RWPE2 (cell line): ENCODE measurements at regions not wholly inside any gene's neighbourhood (a gene's known extent, or its start where the extent isn't known, plus 50 kb on each side); places are given as distances from the start of the nearest gene placed in this dataset.

ENCODE experiments used
- ATAC-seq: fragments of 200-7000 bp; cut with Tn5 transposase; 3 replicates; pipeline ENCODE4 v1.9.1; 2021; ENCODE audit warnings: low read depth
- DNase-seq: peaks from one replicate; pipeline ENCODE4 v3.0.0-alpha.2; 2020; ENCODE audit warnings: low spot score
- H3K27ac ChIP-seq: fragments of 450-650 bp; 2 replicates; pipeline ENCODE4 v1.5.1; 2017; ENCODE audit warnings: mild to moderate bottlenecking; ENCODE audit not compliant: poor library complexity, severe bottlenecking
- H3K27me3 ChIP-seq: fragments of 250-450 bp; sonication (Bioruptor Pico); 2 replicates; pipeline ENCODE4 v1.5.1; 2021; ENCODE audit warnings: mild to moderate bottlenecking, moderate library complexity; ENCODE audit not compliant: insufficient read depth, poor library complexity, severe bottlenecking
- H3K36me3 ChIP-seq: fragments of 250-450 bp; sonication (Bioruptor Pico); 2 replicates; pipeline ENCODE4 v1.5.1; 2020; ENCODE audit warnings: low read depth, mild to moderate bottlenecking, moderate library complexity
- H3K4me1 ChIP-seq: fragments of 250-450 bp; sonication (Bioruptor Pico); 2 replicates; pipeline ENCODE4 v1.5.1; 2021; ENCODE audit warnings: mild to moderate bottlenecking, moderate library complexity; ENCODE audit not compliant: insufficient read depth, poor library complexity, severe bottlenecking
- H3K4me3 ChIP-seq: fragments of 250-450 bp; sonication (Bioruptor Pico); 2 replicates; pipeline ENCODE4 v1.5.1; 2021; ENCODE audit warnings: mild to moderate bottlenecking, moderate library complexity; ENCODE audit not compliant: severe bottlenecking
- H3K9me3 ChIP-seq: fragments of 250-450 bp; sonication (Bioruptor Pico); 2 replicates; pipeline ENCODE4 v1.5.1; 2021; ENCODE audit warnings: mild to moderate bottlenecking, moderate library complexity; ENCODE audit not compliant: severe bottlenecking
- CTCF ChIP-seq: fragments of 450-650 bp; IDR thresholded peaks from one replicate; pipeline ENCODE4 v1.5.1; 2017; ENCODE audit warnings: mild to moderate bottlenecking, moderate library complexity; ENCODE audit not compliant: poor library complexity, severe bottlenecking

GRCh38 chr14:51544471-51544870, 107.2 kb upstream of the FRMD6 start:
- TF ChIP-seq CTCF, result no peak

GRCh38 chr14:51544901-51545300, 106.8 kb upstream of the FRMD6 start:
- no peak for DNase-seq
- Histone ChIP-seq H3K4me3 (no peak overlapping the region), H3K9me3 (no peaks in the 10 kb centered on the region), H3K27ac (peak overlapping the region; percentile 100), H3K27me3 (no peaks in the 10 kb centered on the region), H3K36me3 (peaks cover 4% of the 10 kb centered on the region; the same call in 1 of the 2 replicates), H3K4me1 (peaks cover 71% of the 10 kb centered on the region)
- no peak for TF ChIP-seq CTCF
- peak; percentile 11; the same call in 2 of the 3 replicates for ATAC-seq

More at GRCh38 chr14:51544471-51544870, 107.2 kb upstream of the FRMD6 start:
- no peaks in the 10 kb centered on the region for H3K27me3 ChIP-seq
- no peak overlapping the region for H3K4me3 ChIP-seq
- ATAC-seq (no peak), DNase-seq (no peak)
- H3K9me3 ChIP-seq, result no peaks in the 10 kb centered on the region
- H3K27ac ChIP-seq, result peak overlapping the region; percentile 100
- peaks cover 73% of the 10 kb centered on the region for H3K4me1 ChIP-seq
- peaks cover 4% of the 10 kb centered on the region; the same call in 1 of the 2 replicates for H3K36me3 ChIP-seq

GRCh38 chr14:51545396-51545795, 106.3 kb upstream of the FRMD6 start:
- H3K27me3 ChIP-seq, result no peaks in the 10 kb centered on the region
- H3K27ac ChIP-seq, result peak overlapping the region; percentile 100
- H3K36me3 ChIP-seq, result peaks cover 4% of the 10 kb centered on the region; the same call in 1 of the 2 replicates
- DNase-seq (no peak), ATAC-seq (peak; percentile 1; the same call in 1 of the 3 replicates)
- peaks cover 66% of the 10 kb centered on the region for H3K4me1 ChIP-seq
- no peak for TF ChIP-seq CTCF
- H3K4me3 ChIP-seq, result no peak overlapping the region
- H3K9me3 ChIP-seq, result no peaks in the 10 kb centered on the region

- ATAC-seq (no peak), DNase-seq (no peak)
- no peak for TF ChIP-seq CTCF
- no peaks in the 10 kb centered on the region for H3K27me3 ChIP-seq
- H3K36me3 ChIP-seq, result peaks cover 4% of the 10 kb centered on the region; the same call in 1 of the 2 replicates
- H3K4me1 ChIP-seq, result peaks cover 59% of the 10 kb centered on the region
- H3K4me3 ChIP-seq, result no peak overlapping the region
- no peaks in the 10 kb centered on the region for H3K9me3 ChIP-seq
- peak overlapping the region; percentile 100 for H3K27ac ChIP-seq
These were observed 105.6 kb upstream of the FRMD6 start for GRCh38 chr14:51546099-51546498.

GRCh38 chr14:51546603-51547258, 105.0 kb upstream of the FRMD6 start:
- no peak for DNase-seq
- Histone ChIP-seq H3K36me3 (peaks cover 4% of the 10 kb centered on the region; the same call in 1 of the 2 replicates), H3K4me3 (no peak overlapping the region), H3K4me1 (peaks cover 53% of the 10 kb centered on the region), H3K27me3 (no peaks in the 10 kb centered on the region), H3K9me3 (no peaks in the 10 kb centered on the region), H3K27ac (peak overlapping the region; percentile 100)
- TF ChIP-seq CTCF, result no peak
- peak; percentile 4 for ATAC-seq
